GM21737 (cell line): ENCODE measurements at regions not wholly inside any gene's neighbourhood (a gene's known extent, or its start where the extent isn't known, plus 50 kb on each side); places are given as distances from the start of the nearest gene placed in this dataset.
"Not testable (repeated sequence)": the region's sequence is repeated elsewhere in the genome, so short reads cannot be mapped to it uniquely, and the experiment has no call there.

ENCODE experiments used
- ATAC-seq: cut with Tn5 transposase; IDR thresholded peaks from one replicate; pipeline ENCODE4 v1.9.1; 2021; ENCODE audit warnings: mild to moderate bottlenecking, moderate library complexity; ENCODE audit not compliant: unreplicated experiment

DNA sequence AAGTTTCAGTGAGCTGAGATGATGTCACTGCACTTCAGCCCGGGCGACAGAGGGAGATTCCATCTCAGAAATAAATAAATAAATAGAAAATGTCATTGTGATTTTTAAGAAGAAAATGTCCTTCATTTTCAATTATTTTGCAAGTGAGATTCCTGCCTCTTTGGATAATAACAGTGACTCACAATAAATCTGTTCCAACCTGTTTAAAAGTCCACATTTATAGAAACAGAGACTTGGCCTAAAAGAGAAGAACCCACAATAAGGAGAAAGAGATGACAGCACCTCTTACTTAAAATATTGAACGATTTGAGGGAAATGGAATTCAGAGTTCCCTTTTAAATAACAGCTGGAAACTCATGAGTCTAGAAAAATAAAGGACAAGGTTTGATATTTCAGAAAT lies 373.4 kb upstream of the NOX3 start:
- ATAC-seq, result no peak

GRCh38 chr6:155818698-155819097 lies 363.1 kb upstream of the NOX3 start:
- ATAC-seq, result no peak

DNA sequence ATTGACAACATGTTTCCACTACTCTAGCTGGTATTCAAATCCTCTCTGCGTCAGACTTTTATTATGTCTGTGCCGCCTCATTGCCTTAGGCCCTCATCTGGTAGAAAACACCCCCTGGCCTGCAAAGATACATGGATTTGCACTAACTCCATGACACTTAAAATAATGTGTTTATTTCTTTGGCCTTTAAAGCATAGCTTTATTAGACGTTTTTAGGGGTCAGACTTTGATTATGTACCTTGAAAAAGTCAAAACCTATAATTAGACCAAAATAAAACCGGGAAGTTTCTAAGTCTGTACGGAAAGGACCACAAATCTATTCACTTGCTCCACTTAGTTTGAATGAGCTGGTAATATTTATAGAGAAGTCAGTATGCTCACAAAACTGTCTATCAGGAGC lies 357.9 kb upstream of the NOX3 start:
- no peak for ATAC-seq

GRCh38 chr6:155807243-155807642 lies 351.6 kb upstream of the NOX3 start:
- ATAC-seq, result no peak

GRCh38 chr6:155801046-155801445 lies 345.4 kb upstream of the NOX3 start:
- no peak for ATAC-seq

DNA sequence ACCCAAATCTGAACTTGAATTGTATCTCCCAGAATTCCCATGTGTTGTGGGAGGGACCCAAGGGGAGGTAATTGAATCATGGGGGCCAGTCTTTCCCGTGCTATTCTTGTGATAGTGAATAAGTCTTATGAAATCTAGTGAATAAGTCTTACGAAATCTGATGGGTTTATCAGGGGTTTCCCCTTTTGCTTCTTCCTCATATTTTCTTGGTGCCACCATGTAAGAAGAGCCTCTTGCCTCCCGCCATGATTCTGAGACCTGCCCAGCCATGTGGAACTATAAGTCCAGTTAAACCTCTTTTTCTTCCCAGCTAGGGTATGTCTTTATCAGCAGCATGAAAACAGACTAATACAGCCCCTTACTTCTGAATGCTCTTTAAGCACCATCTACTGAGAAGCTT lies 343.2 kb upstream of the NOX3 start:
- not testable (repeated sequence) for ATAC-seq

GRCh38 chr6:155795173-155795796 lies 339.6 kb upstream of the NOX3 start:
- no peak for ATAC-seq

DNA sequence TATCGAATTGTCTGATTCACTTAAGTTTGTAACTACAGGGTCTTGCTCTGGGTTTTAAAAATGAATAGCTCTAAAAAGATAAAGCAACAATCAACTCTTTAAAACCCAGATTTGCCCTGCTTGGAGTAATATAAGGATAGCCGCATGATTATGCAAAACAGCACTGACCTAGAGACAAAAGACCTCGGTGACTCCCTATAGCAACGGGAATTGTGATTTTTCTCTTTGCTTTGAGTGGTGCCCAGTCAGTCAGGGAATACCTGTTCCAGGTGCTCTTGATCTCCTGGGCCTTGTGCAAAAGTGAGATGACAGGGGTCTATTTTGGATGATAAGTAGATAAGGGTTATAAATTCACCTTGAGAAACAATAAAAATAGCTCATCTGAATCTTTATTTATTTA lies 336.3 kb upstream of the NOX3 start:
- ATAC-seq, result no peak

DNA sequence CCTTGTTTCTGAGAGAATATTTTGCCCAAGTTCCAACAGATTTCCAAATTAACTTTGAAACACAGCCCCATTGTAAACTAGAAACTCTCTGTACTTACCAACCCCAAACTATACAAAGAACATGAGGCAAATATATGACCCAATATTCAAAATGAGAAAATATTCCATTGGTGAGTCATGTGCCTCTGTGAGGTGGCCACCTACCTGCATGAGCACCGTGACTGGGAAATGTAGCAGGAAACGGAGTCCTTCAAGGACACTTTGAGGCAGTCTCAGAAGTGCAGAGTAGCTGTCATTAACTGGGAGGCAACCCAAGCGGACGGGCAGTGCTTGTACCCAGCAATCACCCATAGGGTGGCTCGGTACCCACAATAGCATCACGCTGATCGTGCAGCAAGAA lies 335.5 kb upstream of the NOX3 start:
- ATAC-seq, result no peak

- no peak for ATAC-seq
These were observed 331.5 kb upstream of the NOX3 start for GRCh38 chr6:155787168-155787567.

- ATAC-seq, result no peak
These were observed 330.9 kb upstream of the NOX3 start for GRCh38 chr6:155786528-155786927.

DNA sequence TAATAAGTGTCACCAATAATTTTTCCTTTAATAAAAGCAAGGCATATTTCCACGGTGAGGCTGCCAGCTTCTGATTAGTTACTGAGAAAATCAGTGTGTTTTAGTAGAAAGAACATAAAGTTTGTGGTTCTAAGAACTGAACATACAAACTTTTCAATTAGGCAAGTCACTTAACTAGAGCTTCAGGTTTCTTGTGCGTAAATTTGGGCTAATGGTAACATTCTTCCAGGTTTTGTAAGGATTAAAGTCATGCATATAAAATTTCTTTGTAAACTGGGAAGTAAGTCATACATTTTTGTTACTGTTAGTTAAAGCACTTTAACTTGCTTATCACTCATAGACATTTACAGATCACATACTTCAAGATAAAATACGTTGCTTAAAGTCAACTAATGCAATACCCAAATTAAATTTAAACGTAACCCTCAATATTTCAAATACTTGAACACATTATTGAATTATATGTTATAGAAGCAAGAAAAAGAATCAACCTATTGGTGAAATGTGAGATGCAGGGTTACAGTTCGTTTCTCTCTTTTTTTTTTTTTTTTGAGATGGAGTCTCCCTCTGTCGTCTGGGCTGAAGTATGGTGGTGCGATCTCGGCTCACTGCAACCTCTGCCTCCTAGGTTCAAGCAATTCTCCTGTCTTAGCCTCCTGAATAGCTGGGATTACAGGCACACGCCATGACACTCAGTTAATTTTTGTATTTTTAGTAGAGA lies 327.3 kb upstream of the NOX3 start:
- no peak for ATAC-seq

DNA sequence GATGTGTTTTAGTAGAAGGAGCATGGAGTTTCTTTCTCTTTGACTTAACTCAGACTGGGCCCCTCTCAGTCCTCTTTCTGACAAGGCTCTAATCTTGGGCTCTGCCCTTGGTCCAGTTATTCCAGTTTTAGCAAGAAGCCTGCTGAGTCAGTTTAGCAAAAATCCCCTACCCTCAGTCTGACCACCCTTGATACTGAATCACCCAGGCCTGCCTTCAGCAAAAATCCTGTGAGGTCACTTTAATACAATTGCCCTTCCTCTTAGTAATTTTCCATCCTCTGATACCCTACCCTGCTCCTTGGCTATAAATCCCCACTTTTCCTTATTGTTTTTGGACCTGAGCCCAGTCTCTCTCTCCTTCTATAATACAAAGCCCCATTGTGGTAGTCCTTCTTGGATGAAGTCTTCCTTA lies 326.7 kb upstream of the NOX3 start:
- no peak for ATAC-seq

DNA sequence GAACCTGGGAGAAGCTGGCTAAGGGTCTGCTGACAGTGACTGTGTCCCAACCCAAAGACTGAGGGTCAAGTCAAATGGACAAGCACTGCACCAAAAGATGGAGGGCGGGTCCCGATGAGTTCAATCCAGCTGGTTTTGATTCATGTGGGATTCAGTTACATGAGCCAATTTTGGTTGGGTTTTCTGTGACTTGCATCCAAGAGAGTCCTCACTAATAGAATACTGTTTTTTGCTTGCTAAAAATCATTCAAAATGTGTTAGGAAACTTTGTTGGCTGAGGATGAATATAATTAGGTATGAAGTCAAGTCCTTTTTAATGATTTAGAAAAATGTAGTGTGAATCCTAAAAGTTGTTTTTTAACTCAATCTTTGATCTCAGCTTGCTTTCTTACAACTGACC lies 323.8 kb upstream of the NOX3 start:
- ATAC-seq, result no peak

GRCh38 chr6:155778336-155778735 lies 322.7 kb upstream of the NOX3 start:
- ATAC-seq, result no peak

GRCh38 chr6:155771822-155772221 lies 316.2 kb upstream of the NOX3 start:
- no peak for ATAC-seq

GRCh38 chr6:155770856-155771255 lies 315.2 kb upstream of the NOX3 start:
- no peak for ATAC-seq

DNA sequence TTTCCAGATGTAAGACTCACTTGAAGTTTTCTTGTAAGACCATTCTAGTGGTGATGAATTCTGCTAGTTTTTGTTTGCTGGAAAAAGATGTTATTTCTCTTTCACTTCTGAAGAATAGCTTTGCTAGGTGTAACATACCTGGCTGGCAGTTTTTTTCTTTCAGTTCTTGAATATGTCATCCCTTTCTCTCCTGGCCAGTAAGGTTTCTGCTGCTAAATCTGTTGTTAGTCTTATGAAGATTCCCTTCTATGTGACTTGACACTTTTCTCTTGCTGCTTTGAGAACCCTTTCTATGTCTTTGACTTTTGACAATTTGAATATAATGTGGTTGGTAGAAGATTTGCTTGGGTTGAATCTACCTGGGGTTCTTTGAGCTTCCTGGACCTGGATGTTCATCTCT lies 314.7 kb upstream of the NOX3 start:
- no peak for ATAC-seq

- no peak for ATAC-seq
These were observed 309.9 kb upstream of the NOX3 start for GRCh38 chr6:155765275-155766194.

- no peak for ATAC-seq
These were observed 307.0 kb upstream of the NOX3 start for GRCh38 chr6:155762649-155763048.

DNA sequence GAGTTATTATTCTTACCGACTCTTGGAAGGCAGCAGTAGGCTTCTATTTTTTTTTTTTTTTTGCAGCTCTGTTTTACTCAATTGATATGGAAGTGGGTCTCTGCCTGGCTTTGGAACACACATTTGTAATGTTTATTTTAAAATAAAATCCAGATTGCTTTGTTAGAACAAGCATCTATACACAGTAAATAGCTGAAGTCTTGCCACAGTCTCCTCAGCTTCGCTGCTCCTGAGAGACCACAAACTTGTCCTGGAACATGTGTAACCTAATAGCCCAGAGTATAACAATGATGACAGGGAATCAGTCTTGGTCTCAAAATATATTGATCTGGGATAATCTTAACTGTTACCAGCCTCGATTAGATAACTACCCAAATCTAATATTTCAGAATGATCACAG lies 299.8 kb upstream of the NOX3 start:
- no peak for ATAC-seq

DNA sequence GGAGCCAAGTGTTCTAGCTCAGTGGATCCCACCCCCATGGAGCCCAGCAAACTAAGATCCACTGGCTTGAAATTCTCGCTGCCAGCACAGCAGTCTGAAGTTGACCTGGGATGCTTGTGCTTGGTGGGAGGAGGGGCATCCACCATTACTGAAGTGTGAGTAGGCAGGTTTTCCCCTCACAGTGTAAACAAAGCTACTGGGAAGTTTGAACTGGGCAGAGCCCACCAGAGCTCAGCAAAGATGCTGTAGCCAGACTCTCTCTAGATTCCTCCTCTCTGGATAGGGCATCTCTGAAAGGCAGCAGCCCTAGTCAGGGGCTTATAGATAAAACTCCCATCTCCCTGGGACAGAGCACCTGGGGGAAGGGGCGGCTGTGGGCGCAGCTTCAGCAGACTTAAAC lies 293.1 kb upstream of the NOX3 start:
- ATAC-seq, result not testable (repeated sequence)
